ENCODE measurements at regions not wholly inside any gene's neighbourhood (a gene's known extent, or its start where the extent isn't known, plus 50 kb on each side); places are given as distances from the start of the nearest gene placed in this dataset.

- no peak overlapping the region for H3K9ac ChIP-seq
- H3K4me3 ChIP-seq (IDR thresholded peaks at IDR 0.05; ENCODE audit: insufficient read depth, low read depth, low read length): no peak overlapping the region
- no peak overlapping the region for H2AFZ ChIP-seq (ENCODE audit: low read depth)
- H4K20me1 ChIP-seq (ENCODE audit: insufficient read depth): no peaks in the 10 kb centered on the region
- H3K79me2 ChIP-seq (ENCODE audit: insufficient read depth, low read depth): no peaks in the 10 kb centered on the region
- H3K4me2 ChIP-seq: no peak overlapping the region
- no peak for TF ChIP-seq CTCF (conservative IDR thresholded peaks at IDR 0.05; ENCODE audit: low read depth, low read length)
- H3K27me3 ChIP-seq (ENCODE audit: insufficient read depth, low read depth): no peaks in the 10 kb centered on the region
- no peaks in the 10 kb centered on the region for H3K4me1 ChIP-seq (ENCODE audit: low read depth, poor library complexity, severe bottlenecking)
- no peak overlapping the region for H3K27ac ChIP-seq
- no peaks in the 10 kb centered on the region for H3K36me3 ChIP-seq (ENCODE audit: insufficient read depth)
Measured at GRCh38 chr10:108911814-108912541, 1011.3 kb downstream of the XPNPEP1 start.

- Histone ChIP-seq H4K20me1 (ENCODE audit: insufficient read depth) (no peaks in the 10 kb centered on the region), H3K9ac (no peak overlapping the region), H3K27ac (no peak overlapping the region), H3K36me3 (ENCODE audit: insufficient read depth) (no peaks in the 10 kb centered on the region), H3K4me1 (ENCODE audit: low read depth, poor library complexity, severe bottlenecking) (no peaks in the 10 kb centered on the region), H3K27me3 (ENCODE audit: insufficient read depth, low read depth) (no peaks in the 10 kb centered on the region), H3K4me2 (no peak overlapping the region), H3K79me2 (ENCODE audit: insufficient read depth, low read depth) (no peaks in the 10 kb centered on the region), H2AFZ (ENCODE audit: low read depth) (no peak overlapping the region), H3K4me3 (IDR thresholded peaks at IDR 0.05; ENCODE audit: insufficient read depth, low read depth, low read length) (no peak overlapping the region)
- no peak for TF ChIP-seq CTCF (conservative IDR thresholded peaks at IDR 0.05; ENCODE audit: low read depth, low read length)
Measured at GRCh38 chr10:108908096-108908495, 1015.2 kb downstream of the XPNPEP1 start.

GRCh38 chr10:108905821-108906220 lies 1017.5 kb downstream of the XPNPEP1 start:
- Histone ChIP-seq H3K36me3 (ENCODE audit: insufficient read depth) (no peaks in the 10 kb centered on the region), H3K4me1 (ENCODE audit: low read depth, poor library complexity, severe bottlenecking) (peaks cover 10% of the 10 kb centered on the region), H3K27ac (no peak overlapping the region), H3K9ac (no peak overlapping the region), H2AFZ (ENCODE audit: low read depth) (no peak overlapping the region), H3K4me3 (IDR thresholded peaks at IDR 0.05; ENCODE audit: insufficient read depth, low read depth, low read length) (no peak overlapping the region), H3K27me3 (ENCODE audit: insufficient read depth, low read depth) (no peaks in the 10 kb centered on the region), H3K79me2 (ENCODE audit: insufficient read depth, low read depth) (no peaks in the 10 kb centered on the region), H4K20me1 (ENCODE audit: insufficient read depth) (no peaks in the 10 kb centered on the region), H3K4me2 (no peak overlapping the region)
- TF ChIP-seq CTCF (conservative IDR thresholded peaks at IDR 0.05; ENCODE audit: low read depth, low read length): no peak

- Histone ChIP-seq H3K4me3 (IDR thresholded peaks at IDR 0.05; ENCODE audit: insufficient read depth, low read depth, low read length) (no peak overlapping the region), H3K79me2 (ENCODE audit: insufficient read depth, low read depth) (no peaks in the 10 kb centered on the region), H3K9ac (no peak overlapping the region), H3K36me3 (ENCODE audit: insufficient read depth) (no peaks in the 10 kb centered on the region), H3K4me2 (no peak overlapping the region), H4K20me1 (ENCODE audit: insufficient read depth) (no peaks in the 10 kb centered on the region), H3K27me3 (ENCODE audit: insufficient read depth, low read depth) (no peaks in the 10 kb centered on the region), H3K4me1 (ENCODE audit: low read depth, poor library complexity, severe bottlenecking) (peaks cover 10% of the 10 kb centered on the region), H2AFZ (ENCODE audit: low read depth) (no peak overlapping the region), H3K27ac (no peak overlapping the region)
- TF ChIP-seq CTCF (conservative IDR thresholded peaks at IDR 0.05; ENCODE audit: low read depth, low read length): no peak
Measured at GRCh38 chr10:108905171-108905570, 1018.1 kb downstream of the XPNPEP1 start.

All from KMS-11 (cell line).